Thoracic aorta (tissue), 2 donors: ENCODE measurements at regions not wholly inside any gene's neighbourhood (a gene's known extent, or its start where the extent isn't known, plus 50 kb on each side); places are given as distances from the start of the nearest gene placed in this dataset.

Experiments used
- ATAC-seq: fragments of 150-250 bp; one replicate; pipeline ENCODE4 v1.8.0; 2017; ENCODE audit warnings: low read depth; ENCODE audit not compliant: insufficient number of reproducible peaks, low FRiP score
- DNase-seq: peaks from one replicate; pipeline ENCODE4 v3.0.0-alpha.2; 2020; ENCODE audit warnings: low spot score
- H3K27ac ChIP-seq, 2 donors: fragments of 200-600 bp; sonication (generic); 1 replicate in 1 of 2; 2 replicates in 1 of 2; pipeline ENCODE4 v1.5.1; 2016; ENCODE audit warnings: mild to moderate bottlenecking in 2 of 2, moderate library complexity in 2 of 2
- H3K27me3 ChIP-seq: fragments of 200-600 bp; sonication (generic); replicated peaks from 2 replicates; pipeline ENCODE4 v1.6.0; 2016; ENCODE audit warnings: mild to moderate bottlenecking; ENCODE audit not compliant: insufficient read depth
- H3K36me3 ChIP-seq: fragments of 200-600 bp; sonication (generic); one replicate; pipeline ENCODE4 v1.5.1; 2016
- H3K4me1 ChIP-seq, 2 donors: fragments of 200-600 bp; sonication (generic); 1 replicate in 1 of 2; 2 replicates in 1 of 2; pipeline versions ENCODE4 v1.5.1 to v1.6.0; 2016; ENCODE audit warnings: low read depth in 2 of 2, mild to moderate bottlenecking in 1 of 2; ENCODE audit not compliant: control insufficient read depth in 1 of 2
- H3K4me3 ChIP-seq: fragments of 200-600 bp; sonication (generic); 2 replicates; pipeline ENCODE4 v1.5.1; 2016; ENCODE audit warnings: mild to moderate bottlenecking
- H3K9me3 ChIP-seq: fragments of 200-600 bp; sonication (generic); 2 replicates; pipeline ENCODE4 v1.5.1; 2016
- TF ChIP-seq, protein P1 (sequence below): fragments of 200-600 bp; sonication (generic); IDR thresholded peaks from one replicate; pipeline ENCODE4 v1.5.1; 2019; ENCODE audit warnings: antibody characterized with exemption

DNA sequence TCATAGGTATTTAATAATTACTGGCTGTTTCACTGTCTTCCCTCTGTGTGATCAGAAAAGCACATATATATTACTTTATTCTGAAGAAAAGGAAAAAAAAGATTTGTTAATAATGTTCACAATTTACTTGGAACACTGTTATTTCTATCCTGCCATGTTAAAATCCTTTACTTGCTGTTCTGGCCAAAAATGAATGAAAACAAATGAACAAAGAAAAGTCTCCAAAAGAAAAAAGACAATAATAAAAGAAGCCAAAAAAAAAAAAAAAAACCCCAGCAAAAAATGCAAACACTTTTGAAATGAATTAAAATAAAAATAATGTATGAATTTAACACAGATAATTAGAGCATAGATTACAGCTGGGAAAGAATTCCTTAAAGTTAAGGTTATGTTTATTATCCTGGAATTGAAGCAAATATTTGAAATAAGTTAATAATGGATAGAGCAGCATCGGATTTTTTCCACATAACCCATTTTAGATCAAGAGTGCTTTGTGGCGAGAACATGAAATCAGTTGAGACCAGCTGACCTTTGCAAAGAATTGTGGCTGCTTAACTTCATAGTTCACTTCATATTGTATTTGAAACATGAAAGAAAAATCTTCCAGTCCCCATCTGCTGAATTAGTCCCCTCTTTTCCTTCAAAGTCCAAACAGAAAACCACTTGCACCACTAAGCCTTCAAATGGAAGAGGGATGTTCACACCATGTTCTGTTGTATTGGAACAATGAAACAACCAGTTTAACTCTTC lies 444.8 kb downstream of the ADAMTS20 start:
- Histone ChIP-seq H3K36me3 (no peaks in the 10 kb centered on the region), H3K9me3 (no peaks in the 10 kb centered on the region), H3K4me1 (no peaks in the 10 kb centered on the region), H3K4me3 (no peak overlapping the region), H3K27ac (no peak overlapping the region), H3K27me3 (no peaks in the 10 kb centered on the region)
- no peak for ATAC-seq
- DNase-seq = no peak
- TF ChIP-seq, protein P1, sequence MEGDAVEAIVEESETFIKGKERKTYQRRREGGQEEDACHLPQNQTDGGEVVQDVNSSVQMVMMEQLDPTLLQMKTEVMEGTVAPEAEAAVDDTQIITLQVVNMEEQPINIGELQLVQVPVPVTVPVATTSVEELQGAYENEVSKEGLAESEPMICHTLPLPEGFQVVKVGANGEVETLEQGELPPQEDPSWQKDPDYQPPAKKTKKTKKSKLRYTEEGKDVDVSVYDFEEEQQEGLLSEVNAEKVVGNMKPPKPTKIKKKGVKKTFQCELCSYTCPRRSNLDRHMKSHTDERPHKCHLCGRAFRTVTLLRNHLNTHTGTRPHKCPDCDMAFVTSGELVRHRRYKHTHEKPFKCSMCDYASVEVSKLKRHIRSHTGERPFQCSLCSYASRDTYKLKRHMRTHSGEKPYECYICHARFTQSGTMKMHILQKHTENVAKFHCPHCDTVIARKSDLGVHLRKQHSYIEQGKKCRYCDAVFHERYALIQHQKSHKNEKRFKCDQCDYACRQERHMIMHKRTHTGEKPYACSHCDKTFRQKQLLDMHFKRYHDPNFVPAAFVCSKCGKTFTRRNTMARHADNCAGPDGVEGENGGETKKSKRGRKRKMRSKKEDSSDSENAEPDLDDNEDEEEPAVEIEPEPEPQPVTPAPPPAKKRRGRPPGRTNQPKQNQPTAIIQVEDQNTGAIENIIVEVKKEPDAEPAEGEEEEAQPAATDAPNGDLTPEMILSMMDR = no peak

DNA sequence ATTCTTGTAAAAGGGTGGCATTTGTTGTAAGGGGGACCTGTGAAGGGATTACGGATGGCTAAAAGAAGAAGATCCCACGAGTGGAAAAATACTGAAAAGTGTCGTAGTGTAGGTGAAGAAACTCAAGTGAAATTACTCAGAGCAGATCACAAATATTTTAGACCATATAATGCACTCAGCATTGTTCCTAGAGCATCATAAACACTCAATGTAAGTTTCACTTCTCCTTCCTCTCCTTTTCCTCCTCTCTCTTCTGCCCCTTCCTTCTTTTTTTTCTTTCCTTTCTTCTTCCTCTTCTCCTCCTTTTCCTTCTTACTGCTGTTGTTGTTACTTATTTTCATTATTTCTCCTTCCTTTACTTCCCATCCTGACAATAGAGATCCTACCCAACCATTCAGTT lies 445.6 kb downstream of the ADAMTS20 start:
- DNase-seq (no peak), ATAC-seq (no peak)
- H3K4me1 ChIP-seq = no peaks in the 10 kb centered on the region
- TF ChIP-seq, protein P1 = no peak
- H3K27ac ChIP-seq = no peak overlapping the region
- no peaks in the 10 kb centered on the region for H3K27me3 ChIP-seq
- no peak overlapping the region for H3K4me3 ChIP-seq
- no peaks in the 10 kb centered on the region for H3K9me3 ChIP-seq
- H3K36me3 ChIP-seq = no peaks in the 10 kb centered on the region

DNA sequence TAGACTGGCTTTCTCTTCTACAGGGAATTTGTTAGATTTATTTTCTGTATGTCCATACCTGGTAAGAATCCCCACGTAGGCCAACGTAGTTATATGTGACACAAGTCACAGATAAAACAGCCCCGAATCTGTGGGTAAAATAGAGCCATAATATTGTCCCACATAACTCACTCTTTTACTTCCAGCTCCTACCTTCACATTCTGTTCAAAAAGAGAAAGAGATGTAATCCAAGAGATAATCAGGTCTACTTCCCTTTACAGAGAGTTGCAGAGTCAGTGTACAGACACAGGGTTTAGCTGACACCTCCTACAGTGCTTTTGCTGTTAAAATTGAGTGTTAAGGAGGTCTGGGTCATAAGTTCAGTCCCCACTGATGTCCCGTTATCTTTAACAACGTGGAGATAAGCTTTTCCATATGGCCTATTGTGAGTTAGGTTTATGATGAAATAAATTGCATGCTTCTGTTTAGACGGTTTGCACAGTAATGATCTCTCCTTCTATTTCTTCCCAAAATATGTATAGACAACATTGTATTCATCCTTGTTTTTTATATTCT lies 446.5 kb downstream of the ADAMTS20 start:
- Histone ChIP-seq H3K27ac (no peak overlapping the region), H3K9me3 (no peaks in the 10 kb centered on the region), H3K4me3 (no peak overlapping the region), H3K36me3 (no peaks in the 10 kb centered on the region), H3K4me1 (no peaks in the 10 kb centered on the region), H3K27me3 (no peaks in the 10 kb centered on the region)
- ATAC-seq (no peak), DNase-seq (no peak)
- TF ChIP-seq, protein P1 = no peak

DNA sequence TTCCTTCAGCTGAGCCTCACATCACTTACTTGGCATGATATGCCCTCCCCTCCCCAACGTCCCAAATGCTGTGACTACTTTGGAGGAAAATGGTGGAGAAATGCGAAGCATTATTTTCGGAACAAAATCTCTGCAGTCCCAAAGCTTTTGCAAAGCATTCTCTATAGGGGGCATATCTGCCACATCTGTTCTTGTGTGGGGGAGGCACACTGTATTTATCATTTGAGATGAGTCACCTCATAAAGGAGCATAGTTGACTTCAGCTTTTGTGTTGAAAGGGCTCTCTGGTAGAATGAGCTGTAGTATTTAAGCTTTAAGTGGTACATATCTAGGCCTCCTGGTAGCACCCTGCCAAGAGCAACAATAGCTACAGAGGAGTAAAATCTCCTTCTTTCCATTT lies 447.5 kb downstream of the ADAMTS20 start:
- H3K4me1 ChIP-seq = no peaks in the 10 kb centered on the region
- H3K9me3 ChIP-seq = no peaks in the 10 kb centered on the region
- no peak overlapping the region for H3K27ac ChIP-seq
- H3K4me3 ChIP-seq = no peak overlapping the region
- ATAC-seq (no peak), DNase-seq (no peak)
- H3K36me3 ChIP-seq = no peaks in the 10 kb centered on the region
- no peaks in the 10 kb centered on the region for H3K27me3 ChIP-seq
- TF ChIP-seq, protein P1 = no peak

DNA sequence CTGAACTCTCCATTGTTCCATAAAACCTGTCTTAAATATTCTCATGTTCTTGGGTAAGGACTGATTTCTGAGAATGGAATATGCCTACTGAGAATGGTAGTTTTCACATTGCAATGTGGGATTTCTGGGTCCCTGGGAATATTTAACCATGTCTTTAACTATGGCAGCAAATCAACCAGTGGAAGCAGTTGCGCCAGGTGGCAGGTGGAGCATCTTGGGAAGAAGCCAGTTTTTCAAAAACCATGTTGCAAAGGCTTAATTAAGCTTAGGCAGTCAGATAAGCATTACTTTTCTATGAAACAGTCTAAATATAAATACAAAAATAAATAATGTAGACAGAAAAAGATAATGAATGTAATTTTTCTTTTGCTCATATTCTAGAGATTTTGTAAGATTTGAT lies 448.1 kb downstream of the ADAMTS20 start:
- TF ChIP-seq, protein P1 = no peak
- no peaks in the 10 kb centered on the region for H3K4me1 ChIP-seq

More for the DNA sequence above, 448.1 kb downstream of the ADAMTS20 start:
- no peaks in the 10 kb centered on the region for H3K9me3 ChIP-seq
- H3K27me3 ChIP-seq = no peaks in the 10 kb centered on the region
- H3K4me3 ChIP-seq = no peak overlapping the region
- ATAC-seq (no peak), DNase-seq (no peak)
- no peaks in the 10 kb centered on the region for H3K36me3 ChIP-seq
- H3K27ac ChIP-seq = no peak overlapping the region
